IMR-90 (cell line): ENCODE measurements at regions not wholly inside any gene's neighbourhood (a gene's known extent, or its start where the extent isn't known, plus 50 kb on each side); places are given as distances from the start of the nearest gene placed in this dataset.

Experiments
- ATAC-seq: fragments of 200-7000 bp; cut with Tn5 transposase; 2 replicates; pipeline ENCODE4 v1.9.1; 2020; ENCODE audit warnings: low read depth, mild to moderate bottlenecking, moderate library complexity
- BruUV-seq: library from RNA; stranded (reverse); fragments of 400-500 nt; replicated peaks from 2 replicates; lab custom pipeline; 2021; lab: Mats Ljungman, UMichigan
- CTCF ChIA-PET: fragments of 300-600 bp; formaldehyde crosslinking; extraction: SDS; loops from one replicate; lab custom pipeline; 2021; ENCODE audit warnings: antibody characterized with exemption; lab: Yijun Ruan, JAX
- POLR2A ChIA-PET: fragments of 300-600 bp; sonication (Branson Sonifier 250); formaldehyde crosslinking; loops from one replicate; lab custom pipeline; 2022; ENCODE audit warnings: antibody characterized with exemption; ENCODE audit not compliant: unreplicated experiment; lab: Charles Lee
- DNase-seq: peaks from one replicate; pipeline ENCODE4 v3.0.0; 2013
- H2AFZ ChIP-seq: replicated peaks from 2 replicates; pipeline ENCODE3; 2013; ENCODE audit warnings: low read length, mild to moderate bottlenecking; ENCODE audit not compliant: poor library complexity
- H2AK5ac ChIP-seq: 2 replicates; pipeline ENCODE4 v1.6.1; 2013; ENCODE audit warnings: low read depth, low read length, inconsistent platforms
- H2AK9ac ChIP-seq: replicated peaks from 2 replicates; pipeline ENCODE3; 2013; ENCODE audit warnings: mild to moderate bottlenecking, low read depth, low read length, moderate library complexity; ENCODE audit not compliant: poor library complexity
- H2BK120ac ChIP-seq: 2 replicates; pipeline ENCODE4 v1.6.1; 2013; ENCODE audit warnings: low read depth, low read length, inconsistent platforms
- H2BK15ac ChIP-seq: 3 replicates; pipeline ENCODE4 v1.6.1; 2013; ENCODE audit warnings: low read depth, low read length, inconsistent platforms
- H2BK20ac ChIP-seq: 2 replicates; pipeline ENCODE4 v1.6.1; 2013; ENCODE audit warnings: low read depth, mild to moderate bottlenecking, inconsistent platforms, low read length, moderate library complexity
- H2BK5ac ChIP-seq: 2 replicates; pipeline ENCODE4 v1.6.1; 2013; ENCODE audit warnings: mild to moderate bottlenecking, low read depth, low read length, inconsistent platforms; ENCODE audit not compliant: poor library complexity, severe bottlenecking
- H3K14ac ChIP-seq: replicated peaks from 2 replicates; pipeline ENCODE4 v1.6.1; 2013; ENCODE audit warnings: low read depth, low read length, inconsistent platforms
- H3K18ac ChIP-seq: 2 replicates; pipeline ENCODE4 v1.6.1; 2013; ENCODE audit warnings: low read depth, low read length, control low read depth
- H3K23ac ChIP-seq: 2 replicates; pipeline ENCODE4 v1.6.1; 2013; ENCODE audit warnings: low read depth, low read length, inconsistent platforms
- H3K27ac ChIP-seq: 2 replicates; pipeline ENCODE4 v1.5.1; 2013; ENCODE audit warnings: mild to moderate bottlenecking, control low read depth, low read length; ENCODE audit not compliant: insufficient read depth
- H3K27me3 ChIP-seq: 2 replicates; pipeline ENCODE4 v1.6.1; 2013; ENCODE audit warnings: low read length; ENCODE audit not compliant: control insufficient read depth, insufficient read depth
- H3K36me3 ChIP-seq: 2 replicates; pipeline ENCODE4 v1.6.1; 2013; ENCODE audit warnings: low read length, mixed read lengths; ENCODE audit not compliant: control insufficient read depth, insufficient read depth
- H3K4ac ChIP-seq: 2 replicates; pipeline ENCODE4 v1.6.1; 2013; ENCODE audit warnings: low read depth, low read length, inconsistent platforms
- H3K4me1 ChIP-seq: 2 replicates; pipeline ENCODE4 v1.6.1; 2013; ENCODE audit warnings: low read length, mixed read lengths; ENCODE audit not compliant: control insufficient read depth, insufficient read depth
- H3K4me2 ChIP-seq: 2 replicates; pipeline ENCODE4 v1.6.1; 2013; ENCODE audit warnings: low read depth, mild to moderate bottlenecking, control low read depth, low read length, moderate library complexity
- H3K4me3 ChIP-seq: 2 replicates; pipeline ENCODE4 v1.5.1; 2013; ENCODE audit warnings: low read depth, mild to moderate bottlenecking, control low read depth, low read length, moderate library complexity; ENCODE audit not compliant: insufficient read depth
- H3K56ac ChIP-seq: 2 replicates; pipeline ENCODE4 v1.6.1; 2013; ENCODE audit warnings: low read length, inconsistent platforms; ENCODE audit not compliant: insufficient read depth; ENCODE audit errors: extremely low read depth
- H3K79me1 ChIP-seq, 2 experiments: 2 replicates each; pipeline ENCODE4 v1.6.1; 2013; ENCODE audit warnings: low read length in 2 of 2, inconsistent platforms in 1 of 2, low read depth in 1 of 2
- H3K9ac ChIP-seq: 2 replicates; pipeline ENCODE4 v1.6.1; 2013; ENCODE audit warnings: low read depth, low read length, control low read depth
- H3K9me1 ChIP-seq: 2 replicates; pipeline ENCODE4 v1.6.1; 2013; ENCODE audit warnings: low read length, inconsistent platforms; ENCODE audit not compliant: insufficient read depth
- H3K9me3 ChIP-seq: 2 replicates; pipeline ENCODE4 v1.6.1; 2013; ENCODE audit warnings: low read length; ENCODE audit not compliant: control insufficient read depth, insufficient read depth
- H4K20me1 ChIP-seq: 2 replicates; pipeline ENCODE4 v1.6.1; 2013; ENCODE audit warnings: low read length, inconsistent platforms; ENCODE audit not compliant: insufficient read depth
- H4K5ac ChIP-seq: 2 replicates; pipeline ENCODE4 v1.6.1; 2013; ENCODE audit warnings: mild to moderate bottlenecking, low read depth, low read length, control low read depth
- H4K8ac ChIP-seq, 2 experiments: 2 replicates each; pipeline ENCODE4 v1.6.1; 2013; ENCODE audit warnings: low read depth in 2 of 2, low read length in 2 of 2, control low read depth in 1 of 2, inconsistent platforms in 1 of 2
- H4K91ac ChIP-seq: 2 replicates; pipeline ENCODE4 v1.6.1; 2013; ENCODE audit warnings: low read depth, low read length, inconsistent platforms; ENCODE audit not compliant: insufficient read depth
- BHLHE40 ChIP-seq: fragments of 150-350 bp; IDR thresholded peaks from 2 replicates; pipeline ENCODE4 v1.6.1; 2016; ENCODE audit warnings: mild to moderate bottlenecking, low read depth, low read length
- CEBPB ChIP-seq: IDR thresholded peaks from 2 replicates; pipeline ENCODE4 v1.6.1; 2012; ENCODE audit warnings: low read depth, low read length, improper control_type of control experiment
- NFE2L2 ChIP-seq: fragments of 150-350 bp; IDR thresholded peaks from 2 replicates; pipeline ENCODE4 v1.6.1; 2016; ENCODE audit warnings: low read depth, mild to moderate bottlenecking, low read length
- POLR2A ChIP-seq: IDR thresholded peaks from 2 replicates; pipeline ENCODE4 v1.6.1; 2012; ENCODE audit warnings: mild to moderate bottlenecking, low read depth, low read length
- RAD21 ChIP-seq: IDR thresholded peaks from 2 replicates; pipeline ENCODE4 v1.6.1; 2012; ENCODE audit warnings: low read length, improper control_type of control experiment
- RCOR1 ChIP-seq: IDR thresholded peaks from 2 replicates; pipeline ENCODE4 v1.6.1; 2012; ENCODE audit warnings: mild to moderate bottlenecking, low read length, improper control_type of control experiment; ENCODE audit not compliant: insufficient replicate concordance
- RFX5 ChIP-seq: IDR thresholded peaks from 2 replicates; pipeline ENCODE4 v1.8.0; 2012; ENCODE audit warnings: low read depth, mild to moderate bottlenecking, low read length, moderate library complexity
- SMC3 ChIP-seq: fragments of 150-350 bp; IDR thresholded peaks from 2 replicates; pipeline ENCODE4 v1.6.1; 2016; ENCODE audit warnings: low read depth, mild to moderate bottlenecking, antibody characterized with exemption, low read length, moderate library complexity
- WGBS, 2 experiments: methylation state at CpG; one replicate each; pipeline versions ENCODE4 v1.1.5 to v1.1.7; 2013; ENCODE audit warnings: missing lambda C conversion rate in 2 of 2; ENCODE audit not compliant: insufficient read length in 1 of 2; ENCODE audit errors: extremely low coverage in 2 of 2; 5-methylcytosine and 5-hydroxymethylcytosine counted together
- dilution Hi-C: fragments of 300-500 bp; cut with HindIII; formaldehyde crosslinking; loops from one replicate; pipeline ENCODE4 v1.14.3; 2018; ENCODE audit warnings: low sequenced_read_pairs; ENCODE audit not compliant: unreplicated experiment
- in situ Hi-C: fragments of 300-500 bp; cut with MboI; formaldehyde crosslinking; loops from 3 replicates; pipeline ENCODE4 v1.14.3; 2019; ENCODE audit warnings: low sequenced_read_pairs, inconsistent platforms, mixed read lengths
- intact Hi-C: fragments of 100-400 bp; cut with micrococcal nuclease; formaldehyde crosslinking; loops from 2 replicates; pipeline ENCODE4 v1.10.0; 2022
- TF ChIP-seq, protein P1 (sequence below): fragments of 150-350 bp; IDR thresholded peaks from 2 replicates; pipeline ENCODE4 v1.6.1; 2017; ENCODE audit warnings: mild to moderate bottlenecking, antibody characterized with exemption, low read length, low read depth
- TF ChIP-seq, protein P2 (sequence below): fragments of 150-350 bp; IDR thresholded peaks from 2 replicates; pipeline ENCODE4 v1.6.1; 2016; ENCODE audit warnings: low read depth, mild to moderate bottlenecking, low read length, moderate library complexity, borderline replicate concordance

DNA sequence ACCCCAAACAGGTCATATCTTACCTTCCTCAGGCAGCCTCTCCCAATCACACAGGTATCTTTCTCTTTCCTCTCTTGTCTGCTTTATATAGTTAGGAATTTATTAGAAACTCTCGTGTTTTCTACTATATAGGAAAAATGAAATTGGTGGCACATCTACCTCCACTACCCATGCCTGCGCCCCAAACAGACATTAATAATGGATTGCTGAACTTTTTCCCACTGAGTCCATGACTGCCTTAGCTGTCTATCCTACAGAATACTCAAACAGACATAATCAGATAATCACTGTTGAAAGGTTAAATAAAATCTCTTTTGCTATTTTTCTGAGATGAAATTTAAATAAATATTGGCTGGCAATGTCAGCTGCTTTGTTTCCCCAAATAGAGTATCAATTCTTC, 55.8 kb upstream of the SLC6A11 start:
- Histone ChIP-seq H3K4me3 (no peak overlapping the region), H3K27ac (no peak overlapping the region), H4K8ac (no peak overlapping the region), H3K23ac (no peak overlapping the region), H4K20me1 (no peaks in the 10 kb centered on the region), H3K79me1 (no peaks in the 10 kb centered on the region), H3K9me3 (no peaks in the 10 kb centered on the region), H3K4me2 (no peak overlapping the region), H2BK15ac (no peak overlapping the region), H3K4me1 (no peaks in the 10 kb centered on the region), H3K4ac (no peak overlapping the region), H2BK5ac (no peak overlapping the region), H3K27me3 (peaks cover 4% of the 10 kb centered on the region; the same call in 1 of the 2 replicates), H2AK9ac (no peak overlapping the region), H2BK20ac (no peak overlapping the region), H3K18ac (no peak overlapping the region), H3K14ac (no peak overlapping the region), H3K9ac (no peak overlapping the region), H3K36me3 (no peaks in the 10 kb centered on the region), H4K5ac (no peak overlapping the region), H2AK5ac (no peak overlapping the region), H2AFZ (no peak overlapping the region), H2BK120ac (no peak overlapping the region), H4K91ac (no peak overlapping the region), H3K56ac (no peak overlapping the region), H3K9me1 (no peaks in the 10 kb centered on the region)
- in situ Hi-C loops (loop anchor here (25.0 kb wide), 2 partner anchors 577 to 902 kb away; no protein-coding TSS in a partner anchor), dilution Hi-C loops (no loop called here), intact Hi-C loops (loop anchor here (2.0 kb wide), 1 partner anchor 223 kb away; no protein-coding TSS in a partner anchor)
- BruUV-seq: no TSS peak
- no peak for ATAC-seq
- DNase-seq: no peak
- no CpG with 5 or more reads among the region's 2 CpGs for WGBS, 2 experiments
- TF ChIP-seq RAD21: no peak
- TF ChIP-seq POLR2A: no peak
- no peak for TF ChIP-seq BHLHE40
- no peak for TF ChIP-seq CEBPB
- TF ChIP-seq SMC3: no peak
- TF ChIP-seq, protein P1, sequence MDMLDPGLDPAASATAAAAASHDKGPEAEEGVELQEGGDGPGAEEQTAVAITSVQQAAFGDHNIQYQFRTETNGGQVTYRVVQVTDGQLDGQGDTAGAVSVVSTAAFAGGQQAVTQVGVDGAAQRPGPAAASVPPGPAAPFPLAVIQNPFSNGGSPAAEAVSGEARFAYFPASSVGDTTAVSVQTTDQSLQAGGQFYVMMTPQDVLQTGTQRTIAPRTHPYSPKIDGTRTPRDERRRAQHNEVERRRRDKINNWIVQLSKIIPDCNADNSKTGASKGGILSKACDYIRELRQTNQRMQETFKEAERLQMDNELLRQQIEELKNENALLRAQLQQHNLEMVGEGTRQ: no peak
- no peak for TF ChIP-seq RFX5
- TF ChIP-seq RCOR1: no peak
- no peak for TF ChIP-seq NFE2L2
- TF ChIP-seq, protein P2, sequence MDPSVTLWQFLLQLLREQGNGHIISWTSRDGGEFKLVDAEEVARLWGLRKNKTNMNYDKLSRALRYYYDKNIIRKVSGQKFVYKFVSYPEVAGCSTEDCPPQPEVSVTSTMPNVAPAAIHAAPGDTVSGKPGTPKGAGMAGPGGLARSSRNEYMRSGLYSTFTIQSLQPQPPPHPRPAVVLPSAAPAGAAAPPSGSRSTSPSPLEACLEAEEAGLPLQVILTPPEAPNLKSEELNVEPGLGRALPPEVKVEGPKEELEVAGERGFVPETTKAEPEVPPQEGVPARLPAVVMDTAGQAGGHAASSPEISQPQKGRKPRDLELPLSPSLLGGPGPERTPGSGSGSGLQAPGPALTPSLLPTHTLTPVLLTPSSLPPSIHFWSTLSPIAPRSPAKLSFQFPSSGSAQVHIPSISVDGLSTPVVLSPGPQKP: no peak
- ChIA-PET POLR2A (no interaction called here), CTCF (interaction anchor here (1.0 kb wide), 1 partner anchor 298 kb away, joined by 3 read pairs; no protein-coding TSS in a partner anchor)
